Cerebellar cortex (tissue), 1 donor: ENCODE measurements at regions not wholly inside any gene's neighbourhood (a gene's known extent, or its start where the extent isn't known, plus 50 kb on each side); places are given as distances from the start of the nearest gene placed in this dataset.
"Not testable (repeated sequence)": the region's sequence is repeated elsewhere in the genome, so short reads cannot be mapped to it uniquely, and the experiment has no call there.

ENCODE experiments used
- DNase-seq: peaks from one replicate; pipeline ENCODE4 v3.0.0-alpha.2; 2015; ENCODE audit warnings: low spot score

DNA sequence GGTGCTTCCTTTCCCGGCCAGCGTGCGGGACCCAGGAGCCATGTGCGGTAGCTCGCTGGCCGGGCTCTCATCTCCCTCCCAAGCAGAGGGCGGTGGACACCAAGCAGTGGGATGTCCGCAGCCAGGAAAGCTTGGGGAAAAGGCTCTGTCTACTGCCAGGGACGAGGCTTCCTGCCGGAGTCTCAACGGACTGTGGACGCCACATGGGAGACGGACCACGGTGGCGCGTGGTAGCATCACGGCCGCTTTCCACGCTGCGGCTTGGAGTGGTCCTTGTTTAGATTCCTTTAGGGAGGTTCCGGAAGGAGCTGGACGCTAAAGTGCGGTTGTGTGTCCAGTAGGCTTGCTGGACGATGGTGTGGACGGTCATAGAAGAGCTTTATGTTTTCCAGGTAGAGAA is 89.5 kb upstream of the MXRA5 start:
- not testable (repeated sequence) for DNase-seq

DNA sequence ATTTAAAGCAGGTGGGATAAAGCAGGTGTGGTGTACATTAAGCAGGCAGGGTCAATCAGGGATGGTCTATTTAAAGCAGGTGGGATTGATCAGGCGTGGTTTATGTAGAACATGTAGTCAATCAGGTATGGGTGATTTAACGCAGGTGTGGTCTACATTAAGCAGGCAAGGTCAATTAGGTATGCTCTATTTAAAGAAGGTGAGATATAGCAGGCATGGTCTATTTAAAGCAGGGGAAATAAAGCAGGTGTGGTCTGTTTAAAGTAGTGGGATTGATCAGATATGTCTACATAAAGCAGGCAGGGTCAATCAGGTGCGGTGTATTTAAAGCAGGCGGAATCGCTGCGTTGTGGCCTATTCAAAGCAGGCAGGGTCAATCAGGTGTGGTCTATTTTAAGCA is 88.6 kb upstream of the MXRA5 start:
- DNase-seq = no peak

DNA sequence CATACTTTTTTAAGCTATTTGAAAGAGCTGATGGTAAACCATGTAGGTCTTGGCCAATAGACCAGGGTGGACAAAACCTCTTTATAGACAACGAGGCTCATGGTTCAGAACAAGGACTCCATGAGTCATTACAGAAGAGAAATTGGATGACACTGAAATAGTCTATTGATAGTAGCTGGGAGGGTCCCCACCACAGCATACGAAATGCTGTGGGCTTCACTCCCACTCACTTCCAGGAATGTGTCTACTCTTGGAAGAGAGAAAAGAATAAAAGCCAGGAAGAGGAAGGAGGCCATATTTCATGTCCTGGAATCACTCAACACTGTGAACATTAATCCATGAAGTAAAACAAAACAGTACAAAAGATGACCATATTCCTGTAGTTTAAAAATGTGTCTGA is 82.3 kb upstream of the MXRA5 start:
- no peak for DNase-seq

DNA sequence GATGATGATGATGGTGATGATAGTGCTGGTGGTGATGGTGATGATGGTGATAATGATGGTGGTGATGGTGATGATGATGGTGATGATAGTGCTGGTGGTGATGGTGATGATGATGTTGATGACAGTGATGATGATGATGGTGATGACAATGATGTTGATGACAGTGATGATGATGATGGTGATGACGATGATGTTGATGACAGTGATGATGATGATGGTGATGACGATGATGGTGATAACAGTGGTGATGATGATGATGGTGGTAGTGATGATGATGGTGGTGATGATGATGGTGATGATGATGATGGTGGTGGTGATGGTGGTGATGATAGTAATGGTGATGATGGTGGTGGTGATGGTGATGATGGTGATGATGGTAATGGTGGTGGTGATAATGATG is 80.1 kb upstream of the MXRA5 start:
- DNase-seq = no peak

DNA sequence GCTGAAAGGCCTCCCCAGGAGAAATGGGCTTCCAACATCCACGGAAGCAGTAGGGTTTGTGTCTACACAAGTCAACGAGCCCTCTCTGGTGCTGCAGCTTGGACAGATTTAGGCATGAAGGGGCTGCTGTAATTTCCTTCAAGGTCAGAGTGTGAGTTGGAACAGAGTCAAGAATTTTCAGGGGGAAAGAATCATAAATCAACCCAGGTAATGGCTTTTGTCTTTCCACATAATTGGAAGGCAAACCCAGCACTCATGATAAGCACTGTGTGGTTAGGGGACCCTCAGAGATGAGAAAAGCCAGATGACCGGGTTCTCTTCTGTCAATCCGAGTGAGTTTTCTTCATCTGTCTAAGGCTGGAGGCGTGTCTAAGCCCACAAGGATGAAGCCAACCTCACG is 78.6 kb upstream of the MXRA5 start:
- no peak for DNase-seq

DNA sequence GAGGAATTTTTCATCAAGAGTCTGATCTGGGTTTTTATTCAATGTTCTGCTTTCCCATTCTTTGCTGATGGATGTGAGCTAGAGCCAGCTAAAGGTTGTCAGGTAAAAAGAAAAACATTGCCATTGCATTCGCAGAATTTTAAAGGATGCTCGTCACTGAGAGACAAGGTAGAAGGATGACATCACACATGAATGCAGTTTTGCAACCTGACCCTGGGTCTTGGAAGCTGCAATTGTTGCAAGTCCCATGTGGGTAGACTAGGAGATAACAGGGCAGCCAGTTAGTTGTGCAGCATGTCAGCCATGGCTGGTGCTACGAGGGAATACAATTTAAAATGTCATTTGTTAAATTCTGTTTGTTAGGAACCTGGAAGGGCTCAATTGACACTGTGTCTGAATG is 73.9 kb upstream of the MXRA5 start:
- no peak for DNase-seq

DNA sequence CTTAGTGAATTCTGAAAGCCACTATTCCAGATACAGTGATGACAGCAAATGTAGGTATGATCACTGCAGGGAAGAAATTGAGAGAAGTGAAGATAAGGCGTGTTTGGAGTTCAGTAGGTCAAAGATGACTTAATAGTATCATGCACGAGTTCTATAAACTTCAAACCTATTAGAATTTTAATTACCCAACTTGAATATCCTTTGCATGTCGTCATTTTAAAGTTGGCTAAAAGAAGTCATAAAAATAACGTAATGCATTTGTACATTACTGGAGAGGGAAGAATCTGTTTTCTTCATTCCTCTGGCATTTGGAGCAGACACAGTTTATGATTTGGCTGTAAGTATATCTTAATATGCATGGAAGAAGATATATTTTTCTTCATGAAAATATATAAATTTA is 68.6 kb upstream of the MXRA5 start:
- no peak for DNase-seq

DNA sequence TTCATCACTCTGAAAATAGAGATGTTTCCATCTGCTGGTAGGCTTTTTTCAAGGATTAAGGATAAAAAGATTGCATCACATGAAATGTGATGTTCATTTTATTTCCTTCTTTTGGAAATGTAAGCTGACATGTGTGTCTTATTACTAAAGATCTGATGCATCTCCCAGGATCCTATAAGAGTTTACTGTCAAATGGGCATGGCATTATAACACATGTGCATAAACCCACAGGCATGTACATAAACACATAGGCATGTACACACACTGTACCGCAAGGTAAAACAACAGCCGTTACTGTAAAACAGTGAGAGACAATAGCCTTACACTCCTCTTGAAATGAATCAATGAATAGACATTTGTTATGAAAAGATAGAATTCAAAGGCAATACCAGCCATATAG is 65.2 kb upstream of the MXRA5 start:
- not testable (repeated sequence) for DNase-seq

DNA sequence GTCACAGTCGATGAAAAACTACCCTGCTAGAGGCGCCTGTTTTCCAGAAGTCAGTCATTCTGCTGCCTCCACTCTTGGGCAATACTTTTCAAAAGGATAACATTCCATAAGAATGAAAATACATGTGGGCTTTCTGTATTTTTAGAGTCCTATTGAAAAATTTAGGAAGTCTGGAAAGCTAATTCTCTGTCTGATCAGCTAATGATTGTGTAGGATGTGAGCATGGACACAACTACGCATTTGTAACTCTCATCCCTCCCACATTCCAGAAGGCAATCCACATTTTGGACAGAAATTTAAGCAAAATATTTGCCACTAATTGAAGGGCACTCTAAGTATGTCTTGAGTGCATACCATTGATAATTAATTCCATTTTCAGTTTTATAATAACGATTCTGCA is 63.5 kb upstream of the MXRA5 start:
- not testable (repeated sequence) for DNase-seq

DNA sequence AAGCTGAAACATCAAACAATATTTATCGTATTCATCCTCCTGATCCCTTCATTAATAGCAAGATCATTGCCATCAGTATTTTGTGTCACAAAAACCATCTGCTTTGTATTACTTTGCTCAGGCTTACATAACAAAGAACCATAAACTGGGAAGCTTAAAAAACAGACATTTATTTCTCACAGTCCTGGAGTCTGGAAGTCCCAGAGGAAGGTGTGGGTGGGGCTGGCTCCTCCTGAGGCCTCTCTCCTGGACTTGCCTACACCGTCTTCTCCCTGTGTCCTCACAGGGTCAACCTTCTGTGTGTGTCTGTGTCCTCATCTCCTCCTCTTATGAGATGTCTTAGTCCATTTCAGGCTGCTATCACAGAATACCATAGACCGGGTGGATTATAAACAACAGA is 61.3 kb upstream of the MXRA5 start:
- no peak for DNase-seq

DNA sequence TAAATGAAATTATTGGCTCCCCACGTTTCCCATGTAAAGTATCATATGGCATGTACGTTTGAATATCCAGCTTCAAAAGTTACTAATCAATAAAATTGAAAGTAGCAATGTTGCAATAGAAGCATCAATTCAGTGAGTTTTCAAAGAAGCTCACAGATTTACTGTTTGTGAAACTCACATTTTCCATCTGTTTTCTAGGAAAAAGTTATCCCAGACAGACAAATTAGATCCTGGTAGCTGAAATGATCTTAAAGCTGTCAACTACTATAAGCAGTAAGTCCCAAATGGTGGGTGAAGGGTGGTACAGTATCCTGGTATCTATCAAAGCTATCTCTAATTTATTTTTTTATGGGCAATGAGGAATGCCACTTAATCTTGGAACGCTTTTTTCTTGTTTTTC is 60.7 kb upstream of the MXRA5 start:
- DNase-seq = no peak

DNA sequence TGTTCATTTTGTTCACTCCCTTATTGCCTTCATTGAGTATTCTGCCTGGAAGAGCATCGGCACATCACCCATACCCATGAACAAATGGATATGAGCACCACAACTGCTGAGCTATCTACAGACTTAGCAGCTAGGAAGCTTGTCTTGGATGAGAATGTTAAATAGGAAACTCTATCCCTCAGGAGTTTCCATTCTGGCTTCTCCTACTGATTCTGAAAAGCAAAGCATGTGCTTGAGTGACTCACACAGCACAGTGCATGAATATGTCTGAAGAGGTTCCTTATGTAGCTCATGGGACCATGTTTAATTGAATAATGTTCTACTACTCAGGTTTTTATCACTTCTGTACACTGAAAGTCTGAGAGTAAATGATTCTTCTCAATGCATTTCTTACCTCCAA is 57.3 kb upstream of the MXRA5 start:
- no peak for DNase-seq
